ENCODE measurements at regions not wholly inside any gene's neighbourhood (a gene's known extent, or its start where the extent isn't known, plus 50 kb on each side); places are given as distances from the start of the nearest gene placed in this dataset.

- TF ChIP-seq EZH2 (IDR thresholded peaks at IDR 0.05; ENCODE audit: insufficient read depth, poor library complexity, severe bottlenecking) (no peak), EZH2phosphoT487 (IDR thresholded peaks at IDR 0.05; ENCODE audit: insufficient read depth, low read depth) (no peak)
These were observed 238.0 kb downstream of the TMA16 start for GRCh38 chr4:163732473-163732872.

Measured in GM23248 (cell line).